HG03565 (cell line): ENCODE measurements at regions not wholly inside any gene's neighbourhood (a gene's known extent, or its start where the extent isn't known, plus 50 kb on each side); places are given as distances from the start of the nearest gene placed in this dataset.

Experiments
- ATAC-seq: cut with Tn5 transposase; IDR thresholded peaks from one replicate; pipeline ENCODE4 v1.9.1; 2021; ENCODE audit warnings: mild to moderate bottlenecking, moderate library complexity; ENCODE audit not compliant: unreplicated experiment

- ATAC-seq, result no peak
Measured at GRCh38 chr4:156596706-156597329, 374.8 kb downstream of the PDGFC start.

GRCh38 chr4:156596026-156596425 is 375.6 kb downstream of the PDGFC start:
- no peak for ATAC-seq

GRCh38 chr4:156595041-156595440 is 376.6 kb downstream of the PDGFC start:
- ATAC-seq, result no peak

- no peak for ATAC-seq
Measured at GRCh38 chr4:156594624-156595023, 377.0 kb downstream of the PDGFC start.

GRCh38 chr4:156593464-156593863 is 378.1 kb downstream of the PDGFC start:
- ATAC-seq, result no peak

GRCh38 chr4:156591679-156592078 is 379.9 kb downstream of the PDGFC start:
- no peak for ATAC-seq

- ATAC-seq, result no peak
Measured at GRCh38 chr4:156584100-156584499, 387.5 kb downstream of the PDGFC start.

- no peak for ATAC-seq
Measured at GRCh38 chr4:156583265-156583664, 388.3 kb downstream of the PDGFC start.

GRCh38 chr4:156581282-156582063 is 390.1 kb downstream of the PDGFC start:
- ATAC-seq, result no peak

GRCh38 chr4:156578713-156579112 is 392.9 kb downstream of the PDGFC start:
- ATAC-seq, result no peak

- no peak for ATAC-seq
Measured at GRCh38 chr4:156578005-156578404, 393.6 kb downstream of the PDGFC start.

- ATAC-seq, result no peak
Measured at GRCh38 chr4:156576946-156577345, 394.7 kb downstream of the PDGFC start.

- no peak for ATAC-seq
Measured at GRCh38 chr4:156575430-156576073, 396.0 kb downstream of the PDGFC start.

GRCh38 chr4:156571146-156571545 is 400.5 kb downstream of the PDGFC start:
- ATAC-seq, result no peak

- no peak for ATAC-seq
Measured at GRCh38 chr4:156569535-156569934, 402.1 kb downstream of the PDGFC start.

GRCh38 chr4:156568484-156568883 is 403.1 kb downstream of the PDGFC start:
- no peak for ATAC-seq

GRCh38 chr4:156568041-156568440 is 403.6 kb downstream of the PDGFC start:
- no peak for ATAC-seq

GRCh38 chr4:156560701-156561100 is 410.9 kb downstream of the PDGFC start:
- ATAC-seq, result no peak

GRCh38 chr4:156559346-156559745 is 412.3 kb downstream of the PDGFC start:
- ATAC-seq, result no peak

GRCh38 chr4:156558373-156559025 is 413.1 kb downstream of the PDGFC start:
- no peak for ATAC-seq

GRCh38 chr4:156557920-156558319 is 413.7 kb downstream of the PDGFC start:
- no peak for ATAC-seq

GRCh38 chr4:156556336-156556735 is 415.3 kb downstream of the PDGFC start:
- ATAC-seq, result no peak
